ENCODE measurements at regions not wholly inside any gene's neighbourhood (a gene's known extent, or its start where the extent isn't known, plus 50 kb on each side); places are given as distances from the start of the nearest gene placed in this dataset.
"Not testable (repeated sequence)": the region's sequence is repeated elsewhere in the genome, so short reads cannot be mapped to it uniquely, and the experiment has no call there.

DNA sequence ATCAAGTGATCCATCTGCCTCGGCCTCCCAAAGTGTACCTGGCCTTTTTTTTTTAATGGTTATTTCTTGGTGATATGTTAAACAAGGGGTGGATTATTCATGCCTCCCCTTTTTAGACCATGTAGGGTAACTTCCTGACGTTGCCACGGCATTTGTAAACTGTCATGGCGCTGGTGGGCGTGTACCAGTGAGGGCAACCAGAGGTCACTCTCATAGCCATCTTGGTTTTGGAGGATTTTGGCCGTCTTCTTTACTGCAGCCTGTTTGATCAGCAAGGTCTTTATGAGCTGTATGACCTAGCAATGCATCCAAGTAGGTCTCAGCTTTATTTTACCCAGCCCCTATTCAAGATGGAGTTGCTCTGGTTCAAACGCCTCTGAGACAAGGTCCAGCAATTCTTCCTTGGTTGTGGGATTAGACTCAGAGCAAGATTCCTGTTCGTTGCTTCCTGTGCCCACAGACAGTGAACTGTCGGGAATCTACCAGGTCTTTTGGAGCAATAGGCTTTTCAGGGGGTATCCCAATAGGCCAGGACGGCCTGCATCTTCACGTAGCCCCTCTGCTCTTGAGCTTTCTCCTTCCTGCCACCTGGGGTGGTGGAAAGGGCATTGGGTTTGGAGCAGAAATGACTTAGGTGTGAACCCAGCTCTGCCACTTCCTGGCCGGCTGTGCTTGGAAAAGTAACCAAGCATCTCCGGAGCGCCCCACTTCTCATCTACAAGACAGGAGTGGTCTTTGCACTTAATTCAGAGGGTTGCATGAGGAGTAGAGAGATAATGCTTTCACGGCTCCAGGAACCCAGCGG lies 52.9 kb upstream of the SEC14L1 start:
- WGBS, result 83% methylated on average over 16 of the region's 16 CpGs
- peak overlapping the region; percentile 93; the same call in 1 of the 2 replicates for H3K9ac ChIP-seq (ENCODE audit: low read depth, low read length)
- no peak overlapping the region for H3K27ac ChIP-seq (ENCODE audit: low read depth, low read length)
- H3K4me3 ChIP-seq (ENCODE audit: low read length), result peak overlapping the region; percentile 78
- no peaks in the 10 kb centered on the region for H3K9me3 ChIP-seq (ENCODE audit: insufficient read depth, low read depth, low read length)
- no peaks in the 10 kb centered on the region for H3K4me1 ChIP-seq (ENCODE audit: insufficient read depth, low read length)
- H3K27me3 ChIP-seq (ENCODE audit: insufficient read depth, low read length), result no peaks in the 10 kb centered on the region
- H3K36me3 ChIP-seq (ENCODE audit: insufficient read depth, low read length), result peaks cover 20% of the 10 kb centered on the region

GRCh38 chr17:77088455-77089123 lies 52.2 kb upstream of the SEC14L1 start:
- 49% methylated on average over 40 of the region's 40 CpGs for WGBS

DNA sequence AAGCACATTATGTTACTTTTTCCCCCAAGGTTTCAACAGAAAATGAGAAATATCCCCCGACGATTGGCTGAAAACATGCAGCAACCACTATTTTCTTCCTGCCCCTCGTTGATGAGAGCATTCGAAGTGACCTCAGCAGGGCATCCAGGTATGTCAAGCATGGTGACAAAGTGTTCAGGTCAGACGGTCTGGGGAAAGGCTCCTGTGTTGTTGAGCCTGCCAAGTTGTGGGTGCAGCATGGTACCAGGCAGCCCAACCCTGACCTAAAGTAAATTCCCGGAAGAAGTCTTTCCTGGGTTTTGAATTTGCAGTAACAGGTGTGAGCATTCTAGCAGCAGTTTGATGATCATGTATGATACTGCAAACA lies 51.7 kb upstream of the SEC14L1 start:
- no peaks in the 10 kb centered on the region for H3K27me3 ChIP-seq (ENCODE audit: insufficient read depth, low read length)
- peak overlapping the region; percentile 78 for H3K4me3 ChIP-seq (ENCODE audit: low read length)
- peaks cover 31% of the 10 kb centered on the region for H3K36me3 ChIP-seq (ENCODE audit: insufficient read depth, low read length)
- H3K4me1 ChIP-seq (ENCODE audit: insufficient read depth, low read length), result no peaks in the 10 kb centered on the region
- no peaks in the 10 kb centered on the region for H3K9me3 ChIP-seq (ENCODE audit: insufficient read depth, low read depth, low read length)
- 58% methylated on average over 6 of the region's 6 CpGs for WGBS
- H3K27ac ChIP-seq (ENCODE audit: low read depth, low read length), result peak overlapping the region; percentile 82
- peak overlapping the region; percentile 93 for H3K9ac ChIP-seq (ENCODE audit: low read depth, low read length)

More at GRCh38 chr17:77088455-77089123, 52.2 kb upstream of the SEC14L1 start:
- H3K4me1 ChIP-seq (ENCODE audit: insufficient read depth, low read length), result no peaks in the 10 kb centered on the region
- no peaks in the 10 kb centered on the region for H3K9me3 ChIP-seq (ENCODE audit: insufficient read depth, low read depth, low read length)
- H3K27me3 ChIP-seq (ENCODE audit: insufficient read depth, low read length), result no peaks in the 10 kb centered on the region
- peak overlapping the region; percentile 78 for H3K4me3 ChIP-seq (ENCODE audit: low read length)
- peak overlapping the region; percentile 82 for H3K27ac ChIP-seq (ENCODE audit: low read depth, low read length)
- H3K9ac ChIP-seq (ENCODE audit: low read depth, low read length), result peak overlapping the region; percentile 93
- H3K36me3 ChIP-seq (ENCODE audit: insufficient read depth, low read length), result peaks cover 27% of the 10 kb centered on the region

DNA sequence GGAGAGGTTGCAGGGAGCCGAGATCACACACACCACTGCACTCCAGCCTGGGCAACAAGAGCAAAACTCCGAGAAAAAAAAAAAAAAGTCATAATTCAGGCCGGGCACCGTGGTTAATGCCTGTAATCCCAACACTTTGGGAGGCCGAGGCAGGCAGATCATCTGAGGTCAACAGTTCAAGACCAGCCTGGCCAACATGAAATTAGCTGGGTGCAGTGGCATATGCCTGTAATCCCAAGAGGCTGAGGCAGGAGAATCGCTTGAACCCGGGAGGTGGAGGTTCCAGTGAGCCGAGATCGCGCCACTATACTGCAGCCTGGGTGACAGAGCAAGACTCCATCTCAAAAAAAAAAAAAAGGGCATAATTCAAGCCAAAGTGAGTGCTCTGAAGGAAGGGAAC lies 50.8 kb upstream of the SEC14L1 start:
- not testable (repeated sequence) for H3K27me3 ChIP-seq (ENCODE audit: insufficient read depth, low read length); H3K27ac ChIP-seq (ENCODE audit: low read depth, low read length); H3K4me3 ChIP-seq (ENCODE audit: low read length); H3K9ac ChIP-seq (ENCODE audit: low read depth, low read length); H3K9me3 ChIP-seq (ENCODE audit: insufficient read depth, low read depth, low read length); H3K4me1 ChIP-seq (ENCODE audit: insufficient read depth, low read length)
- H3K36me3 ChIP-seq (ENCODE audit: insufficient read depth, low read length), result peaks cover 38% of the 10 kb centered on the region
- 93% methylated on average over 10 of the region's 10 CpGs for WGBS

DNA sequence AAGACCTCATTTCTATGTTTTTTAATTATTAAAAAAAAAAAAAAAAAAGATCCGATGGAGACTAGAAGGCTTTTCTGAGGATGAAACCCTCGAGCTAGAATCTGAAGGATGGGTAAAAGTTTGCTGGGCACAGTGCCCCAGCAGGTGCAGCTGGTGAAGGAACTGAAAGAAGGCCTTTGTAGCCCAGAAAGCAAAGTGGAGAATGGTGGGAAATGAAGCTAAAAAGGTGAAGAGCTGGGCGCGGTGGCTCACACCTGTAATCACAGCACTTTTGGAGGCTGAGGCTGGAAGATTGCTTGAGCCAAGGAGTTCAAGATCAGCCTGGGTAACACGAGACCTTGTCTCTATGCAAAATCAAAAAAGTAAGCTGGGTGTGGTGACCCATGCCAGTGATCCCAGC lies 50.3 kb upstream of the SEC14L1 start:
- Histone ChIP-seq H3K4me1 (ENCODE audit: insufficient read depth, low read length) (no peaks in the 10 kb centered on the region), H3K9me3 (ENCODE audit: insufficient read depth, low read depth, low read length) (no peaks in the 10 kb centered on the region), H3K9ac (ENCODE audit: low read depth, low read length) (no peak overlapping the region), H3K4me3 (ENCODE audit: low read length) (no peak overlapping the region), H3K27me3 (ENCODE audit: insufficient read depth, low read length) (no peaks in the 10 kb centered on the region), H3K27ac (ENCODE audit: low read depth, low read length) (no peak overlapping the region), H3K36me3 (ENCODE audit: insufficient read depth, low read length) (peaks cover 42% of the 10 kb centered on the region)
- WGBS, result 95% methylated on average over 5 of the region's 5 CpGs
